AG04450 (cell line): ENCODE measurements at regions not wholly inside any gene's neighbourhood (a gene's known extent, or its start where the extent isn't known, plus 50 kb on each side); places are given as distances from the start of the nearest gene placed in this dataset.

Source experiments
- CTCF ChIA-PET: fragments of 300-600, 350-600 bp; formaldehyde crosslinking; extraction: SDS; loops from one replicate; lab custom pipeline; 2022; ENCODE audit warnings: antibody characterized with exemption, inconsistent platforms; lab: Charles Lee
- POLR2A ChIA-PET: fragments of 350-600 bp; formaldehyde crosslinking; extraction: SDS; loops from one replicate; lab custom pipeline; 2021; ENCODE audit warnings: antibody characterized with exemption, inconsistent platforms; lab: Yijun Ruan, JAX
- DNase-seq: peaks from one replicate; pipeline ENCODE4 v3.0.0-alpha.2; 2011; ENCODE audit warnings: low read depth, low spot score
- H3K27ac ChIP-seq: one replicate; pipeline ENCODE4 v1.5.1; 2012; ENCODE audit warnings: low read depth, low read length, control low read depth
- H3K27me3 ChIP-seq: one replicate; pipeline ENCODE4 v1.6.0; 2012; ENCODE audit warnings: low read length; ENCODE audit not compliant: control insufficient read depth, insufficient read depth
- H3K4me3 ChIP-seq: 2 replicates; pipeline ENCODE4 v1.5.1; 2011; ENCODE audit warnings: mild to moderate bottlenecking, low read depth, low read length, control low read depth
- H3K9me3 ChIP-seq: 2 replicates; pipeline ENCODE4 v1.5.1; 2012; ENCODE audit warnings: low read length; ENCODE audit not compliant: control insufficient read depth, insufficient read depth
- TF ChIP-seq, protein P1 (sequence below): IDR thresholded peaks from 2 replicates; pipeline ENCODE4 v1.5.1; 2011; ENCODE audit warnings: low read depth, low read length, control low read depth, inconsistent platforms

GRCh38 chr9:82580921-82581320 lies 482.0 kb downstream of the RASEF start:
- no peak for DNase-seq
- CTCF ChIA-PET, result no interaction called here
- no peaks in the 10 kb centered on the region for H3K27me3 ChIP-seq
- POLR2A ChIA-PET, result no interaction called here
- H3K27ac ChIP-seq, result no peak overlapping the region
- H3K9me3 ChIP-seq, result no peaks in the 10 kb centered on the region
- TF ChIP-seq, protein P1, sequence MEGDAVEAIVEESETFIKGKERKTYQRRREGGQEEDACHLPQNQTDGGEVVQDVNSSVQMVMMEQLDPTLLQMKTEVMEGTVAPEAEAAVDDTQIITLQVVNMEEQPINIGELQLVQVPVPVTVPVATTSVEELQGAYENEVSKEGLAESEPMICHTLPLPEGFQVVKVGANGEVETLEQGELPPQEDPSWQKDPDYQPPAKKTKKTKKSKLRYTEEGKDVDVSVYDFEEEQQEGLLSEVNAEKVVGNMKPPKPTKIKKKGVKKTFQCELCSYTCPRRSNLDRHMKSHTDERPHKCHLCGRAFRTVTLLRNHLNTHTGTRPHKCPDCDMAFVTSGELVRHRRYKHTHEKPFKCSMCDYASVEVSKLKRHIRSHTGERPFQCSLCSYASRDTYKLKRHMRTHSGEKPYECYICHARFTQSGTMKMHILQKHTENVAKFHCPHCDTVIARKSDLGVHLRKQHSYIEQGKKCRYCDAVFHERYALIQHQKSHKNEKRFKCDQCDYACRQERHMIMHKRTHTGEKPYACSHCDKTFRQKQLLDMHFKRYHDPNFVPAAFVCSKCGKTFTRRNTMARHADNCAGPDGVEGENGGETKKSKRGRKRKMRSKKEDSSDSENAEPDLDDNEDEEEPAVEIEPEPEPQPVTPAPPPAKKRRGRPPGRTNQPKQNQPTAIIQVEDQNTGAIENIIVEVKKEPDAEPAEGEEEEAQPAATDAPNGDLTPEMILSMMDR, result no peak
- no peak overlapping the region for H3K4me3 ChIP-seq

- ChIA-PET CTCF (no interaction called here), POLR2A (no interaction called here)
- Histone ChIP-seq H3K27ac (no peak overlapping the region), H3K27me3 (no peaks in the 10 kb centered on the region), H3K9me3 (no peaks in the 10 kb centered on the region), H3K4me3 (no peak overlapping the region)
- TF ChIP-seq, protein P1, result no peak
- no peak for DNase-seq
These were observed 481.4 kb downstream of the RASEF start for GRCh38 chr9:82581516-82581915.

- DNase-seq, result no peak
- Histone ChIP-seq H3K4me3 (no peak overlapping the region), H3K27me3 (no peaks in the 10 kb centered on the region), H3K27ac (no peak overlapping the region), H3K9me3 (no peaks in the 10 kb centered on the region)
- TF ChIP-seq, protein P1, result no peak
- ChIA-PET POLR2A (no interaction called here), CTCF (no interaction called here)
These were observed 481.0 kb downstream of the RASEF start for GRCh38 chr9:82581935-82582334.

GRCh38 chr9:82582693-82583092 lies 480.2 kb downstream of the RASEF start:
- Histone ChIP-seq H3K27ac (no peak overlapping the region), H3K27me3 (no peaks in the 10 kb centered on the region), H3K9me3 (no peaks in the 10 kb centered on the region), H3K4me3 (no peak overlapping the region)
- DNase-seq, result no peak
- TF ChIP-seq, protein P1, result no peak
- POLR2A ChIA-PET, result no interaction called here
- CTCF ChIA-PET, result no interaction called here

GRCh38 chr9:82583524-82583923 lies 479.4 kb downstream of the RASEF start:
- Histone ChIP-seq H3K27me3 (no peaks in the 10 kb centered on the region), H3K4me3 (no peak overlapping the region), H3K9me3 (no peaks in the 10 kb centered on the region), H3K27ac (no peak overlapping the region)
- CTCF ChIA-PET, result no interaction called here
- TF ChIP-seq, protein P1, result no peak
- DNase-seq, result no peak
- POLR2A ChIA-PET, result no interaction called here
